Liver (tissue), 3 donors: ENCODE measurements at regions not wholly inside any gene's neighbourhood (a gene's known extent, or its start where the extent isn't known, plus 50 kb on each side); places are given as distances from the start of the nearest gene placed in this dataset.

ENCODE experiments used
- ATF3 ChIP-seq: IDR thresholded peaks from 2 replicates; pipeline ENCODE4 v1.6.1; 2016; ENCODE audit warnings: antibody characterized with exemption
- CTCF ChIP-seq: fragments of 150-350 bp; IDR thresholded peaks from 2 replicates; pipeline ENCODE4 v1.5.1; 2017; ENCODE audit warnings: improper control_type of control experiment, low read depth, low read length; ENCODE audit not compliant: missing input control
- FOXA1 ChIP-seq: IDR thresholded peaks from 2 replicates; pipeline ENCODE4 v1.6.1; 2016; ENCODE audit warnings: antibody characterized with exemption
- GABPA ChIP-seq, 2 donors: IDR thresholded peaks in 1 of 2; conservative IDR thresholded peaks in 1 of 2; 2 replicates each; pipeline ENCODE4 v1.6.1; 2016; ENCODE audit warnings: antibody characterized with exemption in 2 of 2, mild to moderate bottlenecking in 1 of 2, moderate library complexity in 1 of 2
- HNF4G ChIP-seq: IDR thresholded peaks from 2 replicates; pipeline ENCODE4 v1.6.1; 2016; ENCODE audit warnings: antibody characterized with exemption
- JUND ChIP-seq, 2 donors: IDR thresholded peaks; 2 replicates each; pipeline ENCODE4 v1.6.1; 2016; ENCODE audit warnings: antibody characterized with exemption in 2 of 2
- MAX ChIP-seq: IDR thresholded peaks from 2 replicates; pipeline ENCODE4 v1.6.1; 2016; ENCODE audit warnings: antibody characterized with exemption
- RAD21 ChIP-seq, 2 donors: IDR thresholded peaks; 2 replicates each; pipeline ENCODE4 v1.6.1; 2016; ENCODE audit warnings: antibody characterized with exemption in 2 of 2, mild to moderate bottlenecking in 2 of 2
- REST ChIP-seq: IDR thresholded peaks from 2 replicates; pipeline ENCODE4 v1.6.1; 2016; ENCODE audit warnings: antibody characterized with exemption, mild to moderate bottlenecking
- SP1 ChIP-seq: IDR thresholded peaks from 2 replicates; pipeline ENCODE4 v1.6.1; 2018; ENCODE audit warnings: antibody characterized with exemption, mild to moderate bottlenecking
- TAF1 ChIP-seq: conservative IDR thresholded peaks from 2 replicates; pipeline ENCODE4 v1.6.1; 2016; ENCODE audit warnings: antibody characterized with exemption, mild to moderate bottlenecking
- YY1 ChIP-seq: IDR thresholded peaks from 2 replicates; pipeline ENCODE4 v1.6.1; 2016; ENCODE audit warnings: antibody characterized with exemption, mild to moderate bottlenecking
- ZBTB33 ChIP-seq: IDR thresholded peaks from 2 replicates; pipeline ENCODE4 v1.6.1; 2016; ENCODE audit warnings: antibody characterized with exemption
- donor health status: healthy.
- donor health status: healthy.

- no peak for TF ChIP-seq CTCF
- no peak for TF ChIP-seq RAD21 (IDR thresholded peaks at IDR 0.05)
- TF ChIP-seq JUND (IDR thresholded peaks at IDR 0.05), result no peak
- no peak for TF ChIP-seq MAX
- no peak for TF ChIP-seq REST
- TF ChIP-seq ATF3, result no peak
- no peak for TF ChIP-seq GABPA (IDR thresholded peaks at IDR 0.05 in 1 of 2, conservative IDR thresholded peaks at IDR 0.05 in 1 of 2)
- no peak for TF ChIP-seq TAF1
- TF ChIP-seq YY1, result no peak
- TF ChIP-seq SP1, result no peak
- TF ChIP-seq HNF4G, result no peak
- no peak for TF ChIP-seq ZBTB33
- TF ChIP-seq FOXA1, result no peak
Observed at GRCh38 chr6:142697922-142698321, 247.1 kb downstream of the HIVEP2 start.
